ENCODE measurements at regions not wholly inside any gene's neighbourhood (a gene's known extent, or its start where the extent isn't known, plus 50 kb on each side); places are given as distances from the start of the nearest gene placed in this dataset.

GRCh38 chr13:105630431-105630830 lies 905.0 kb downstream of the EFNB2 start:
- Histone ChIP-seq H3K27me3 (no peaks in the 10 kb centered on the region), H3K4me3 (no peak overlapping the region), H3K36me3 (no peaks in the 10 kb centered on the region), H3K27ac (no peak overlapping the region), H3K9me3 (no peaks in the 10 kb centered on the region), H3K4me1 (no peaks in the 10 kb centered on the region)
- DNase-seq (no peak), ATAC-seq (no peak)
- intact Hi-C loops (cut with DNase I) = no loop called here
- TF ChIP-seq CTCF (IDR thresholded peaks at IDR 0.05) = no peak
- TF ChIP-seq POLR2A (IDR thresholded peaks at IDR 0.05) = no peak
- 49% methylated on average over 5 of the region's 6 CpGs for WGBS (ENCODE audit: insufficient coverage, low coverage, low lambda C conversion rate, missing lambda C conversion rate)

- no peaks in the 10 kb centered on the region for H3K27me3 ChIP-seq
- TF ChIP-seq POLR2A (IDR thresholded peaks at IDR 0.05) (no peak), CTCF (IDR thresholded peaks at IDR 0.05) (no peak)
- 68% methylated on average over 7 of the region's 7 CpGs for WGBS (ENCODE audit: insufficient coverage, low coverage, low lambda C conversion rate, missing lambda C conversion rate)
- DNase-seq (no peak), ATAC-seq (no peak)
- no peak overlapping the region for H3K27ac ChIP-seq
- H3K4me1 ChIP-seq = no peaks in the 10 kb centered on the region
- intact Hi-C loops (cut with DNase I) = no loop called here
- H3K36me3 ChIP-seq = no peaks in the 10 kb centered on the region
- H3K9me3 ChIP-seq = no peaks in the 10 kb centered on the region
- no peak overlapping the region for H3K4me3 ChIP-seq
These were observed 908.2 kb downstream of the EFNB2 start for GRCh38 chr13:105627270-105627669.

- Histone ChIP-seq H3K9me3 (no peaks in the 10 kb centered on the region), H3K27me3 (no peaks in the 10 kb centered on the region), H3K36me3 (no peaks in the 10 kb centered on the region), H3K4me3 (no peak overlapping the region), H3K4me1 (no peaks in the 10 kb centered on the region), H3K27ac (no peak overlapping the region)
- DNase-seq (no peak), ATAC-seq (no peak)
- intact Hi-C loops (cut with DNase I) = no loop called here
- WGBS (ENCODE audit: insufficient coverage, low coverage, low lambda C conversion rate, missing lambda C conversion rate) = 35% methylated on average over 2 of the region's 2 CpGs
- TF ChIP-seq POLR2A (IDR thresholded peaks at IDR 0.05) (no peak), CTCF (IDR thresholded peaks at IDR 0.05) (no peak)
These were observed 909.8 kb downstream of the EFNB2 start for GRCh38 chr13:105625691-105626090.

DNA sequence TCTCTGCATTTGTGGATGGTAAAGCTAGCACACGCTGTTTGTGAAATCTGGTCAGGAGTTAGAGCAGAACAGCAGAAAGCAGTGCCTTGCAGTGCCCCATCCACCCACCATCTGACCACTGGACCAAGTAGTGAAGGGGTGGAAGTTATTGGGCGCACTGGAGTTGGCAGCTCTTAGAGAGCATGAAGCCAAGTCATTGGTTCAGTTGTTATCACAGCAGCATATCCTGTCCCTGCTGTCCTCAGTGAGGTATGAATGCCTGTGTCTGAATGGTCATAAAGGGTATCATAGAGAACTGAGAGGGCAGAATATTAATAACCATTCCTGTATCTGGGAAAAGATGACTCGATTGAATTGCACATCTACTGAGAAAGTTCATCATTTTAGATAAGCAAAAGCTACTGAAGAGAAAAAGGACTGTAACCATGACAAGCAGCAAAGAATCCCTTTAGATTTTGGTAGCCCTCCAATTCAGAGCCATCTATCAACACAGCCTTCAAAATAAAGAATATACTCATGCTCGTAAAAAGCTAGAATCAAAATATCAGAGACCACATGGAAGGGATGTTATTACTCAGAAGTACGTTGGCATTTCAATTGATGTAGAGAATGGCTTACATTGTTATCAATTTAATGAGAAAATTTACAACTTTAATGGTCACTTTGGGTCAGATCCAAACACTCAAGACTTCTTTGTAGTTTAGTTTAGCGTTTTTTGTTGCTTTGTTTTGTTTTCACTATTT lies 919.0 kb downstream of the EFNB2 start:
- Histone ChIP-seq H3K4me3 (no peak overlapping the region), H3K9me3 (no peaks in the 10 kb centered on the region), H3K4me1 (no peaks in the 10 kb centered on the region), H3K36me3 (no peaks in the 10 kb centered on the region), H3K27me3 (no peaks in the 10 kb centered on the region), H3K27ac (no peak overlapping the region)
- intact Hi-C loops (cut with DNase I) = no loop called here
- ATAC-seq (no peak), DNase-seq (no peak)
- WGBS (ENCODE audit: insufficient coverage, low coverage, low lambda C conversion rate, missing lambda C conversion rate) = 38% methylated on average over 6 of the region's 6 CpGs
- TF ChIP-seq POLR2A (IDR thresholded peaks at IDR 0.05) (no peak), CTCF (IDR thresholded peaks at IDR 0.05) (no peak)

All from right lobe of liver (tissue), 6 donors.